ENCODE measurements at regions not wholly inside any gene's neighbourhood (a gene's known extent, or its start where the extent isn't known, plus 50 kb on each side); places are given as distances from the start of the nearest gene placed in this dataset.
"Not testable (repeated sequence)": the region's sequence is repeated elsewhere in the genome, so short reads cannot be mapped to it uniquely, and the experiment has no call there.

DNA sequence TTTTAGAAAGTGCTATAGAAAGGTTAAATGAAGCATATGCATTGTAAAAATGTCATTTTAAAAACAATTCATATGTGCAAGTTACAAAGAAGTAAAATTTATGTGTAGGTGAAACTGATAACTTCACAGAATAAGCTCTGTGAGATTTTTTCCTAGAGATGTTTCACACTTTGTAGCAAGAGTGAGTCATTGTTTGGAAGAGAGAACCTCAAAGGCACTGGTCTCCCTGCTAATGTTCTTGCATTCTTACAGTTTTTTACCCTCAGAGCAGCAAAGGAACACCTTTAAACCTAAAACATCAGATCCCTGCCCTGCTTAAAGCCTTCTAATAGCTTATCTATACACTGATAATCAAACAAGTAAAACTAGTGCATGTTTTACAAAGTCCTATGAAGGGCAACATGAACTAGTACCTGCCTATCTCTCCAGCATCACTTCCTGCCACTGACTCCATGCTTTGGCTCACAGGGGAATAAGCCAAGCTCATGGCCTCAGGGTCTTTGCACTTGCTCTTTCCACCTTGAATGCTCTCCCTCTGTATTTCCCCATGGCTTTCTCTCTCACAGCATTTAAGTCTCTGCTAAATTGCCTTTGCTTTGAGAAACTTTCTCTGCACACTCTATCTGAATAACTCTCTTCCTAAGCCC, 997.0 kb downstream of the GATA3 start:
- Histone ChIP-seq H3K9me2 (replicated peaks; ENCODE audit: insufficient read depth) (no peaks in the 10 kb centered on the region), H4K20me1 (ENCODE audit: insufficient read depth, poor library complexity, severe bottlenecking) (no peaks in the 10 kb centered on the region), H3K27me3 (no peaks in the 10 kb centered on the region), H3K4me2 (no peak overlapping the region), H3K36me3 (replicated peaks; ENCODE audit: insufficient read depth, low read depth) (no peaks in the 10 kb centered on the region), H3K79me2 (no peaks in the 10 kb centered on the region), H3K27ac (no peak overlapping the region), H3K4me3 (no peak overlapping the region), H2AFZ (no peak overlapping the region), H3K9me3 (ENCODE audit: low read depth) (no peaks in the 10 kb centered on the region), H3K4me1 (ENCODE audit: insufficient read depth) (no peaks in the 10 kb centered on the region)
- TF ChIP-seq EZH2phosphoT487 (IDR thresholded peaks at IDR 0.05; ENCODE audit: low read depth, severe bottlenecking, unreplicated experiment), result no peak
- TF ChIP-seq, protein P1, sequence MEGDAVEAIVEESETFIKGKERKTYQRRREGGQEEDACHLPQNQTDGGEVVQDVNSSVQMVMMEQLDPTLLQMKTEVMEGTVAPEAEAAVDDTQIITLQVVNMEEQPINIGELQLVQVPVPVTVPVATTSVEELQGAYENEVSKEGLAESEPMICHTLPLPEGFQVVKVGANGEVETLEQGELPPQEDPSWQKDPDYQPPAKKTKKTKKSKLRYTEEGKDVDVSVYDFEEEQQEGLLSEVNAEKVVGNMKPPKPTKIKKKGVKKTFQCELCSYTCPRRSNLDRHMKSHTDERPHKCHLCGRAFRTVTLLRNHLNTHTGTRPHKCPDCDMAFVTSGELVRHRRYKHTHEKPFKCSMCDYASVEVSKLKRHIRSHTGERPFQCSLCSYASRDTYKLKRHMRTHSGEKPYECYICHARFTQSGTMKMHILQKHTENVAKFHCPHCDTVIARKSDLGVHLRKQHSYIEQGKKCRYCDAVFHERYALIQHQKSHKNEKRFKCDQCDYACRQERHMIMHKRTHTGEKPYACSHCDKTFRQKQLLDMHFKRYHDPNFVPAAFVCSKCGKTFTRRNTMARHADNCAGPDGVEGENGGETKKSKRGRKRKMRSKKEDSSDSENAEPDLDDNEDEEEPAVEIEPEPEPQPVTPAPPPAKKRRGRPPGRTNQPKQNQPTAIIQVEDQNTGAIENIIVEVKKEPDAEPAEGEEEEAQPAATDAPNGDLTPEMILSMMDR (IDR thresholded peaks at IDR 0.05; ENCODE audit: poor library complexity), result no peak
- TF ChIP-seq EZH2 (IDR thresholded peaks at IDR 0.05; ENCODE audit: borderline replicate concordance), result no peak
- DNase-seq (ENCODE audit: low spot score), result no peak

DNA sequence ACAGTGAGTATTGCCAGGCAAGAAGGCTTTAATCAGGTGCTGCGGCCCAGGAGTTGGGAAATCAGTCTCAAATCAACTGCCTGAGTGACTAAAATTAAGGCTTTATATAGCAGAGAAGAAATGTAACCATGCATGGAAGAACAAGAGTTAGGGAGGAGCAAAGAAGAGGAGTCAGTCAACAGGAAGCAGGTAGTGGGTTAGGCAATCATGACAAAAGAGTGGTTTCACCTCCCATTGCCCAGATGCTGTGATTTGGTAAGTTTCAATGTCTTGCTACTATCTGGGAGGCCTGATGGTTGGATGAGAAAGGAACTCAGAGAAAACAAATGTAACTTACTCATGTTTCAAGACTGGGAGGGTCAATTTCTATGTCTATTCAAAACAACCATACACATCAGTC, 998.3 kb downstream of the GATA3 start:
- WGBS (ENCODE audit: low lambda C conversion rate, missing lambda C conversion rate), result 92% methylated on average over 1 of the region's 1 CpG
- H3K27ac ChIP-seq, result no peak overlapping the region
- no peaks in the 10 kb centered on the region for H3K79me2 ChIP-seq
- H3K4me1 ChIP-seq (ENCODE audit: insufficient read depth), result no peaks in the 10 kb centered on the region
- H3K4me3 ChIP-seq, result no peak overlapping the region
- no peak overlapping the region for H3K4me2 ChIP-seq
- no peak for DNase-seq (ENCODE audit: low spot score)
- no peaks in the 10 kb centered on the region for H3K9me3 ChIP-seq (ENCODE audit: low read depth)
- H3K9me2 ChIP-seq (replicated peaks; ENCODE audit: insufficient read depth), result no peaks in the 10 kb centered on the region
- no peak overlapping the region for H2AFZ ChIP-seq
- TF ChIP-seq EZH2phosphoT487 (IDR thresholded peaks at IDR 0.05; ENCODE audit: low read depth, severe bottlenecking, unreplicated experiment) (no peak), EZH2 (IDR thresholded peaks at IDR 0.05; ENCODE audit: borderline replicate concordance) (no peak)
- TF ChIP-seq, protein P1 (IDR thresholded peaks at IDR 0.05; ENCODE audit: poor library complexity), result no peak
- H3K27me3 ChIP-seq, result no peaks in the 10 kb centered on the region
- H3K36me3 ChIP-seq (replicated peaks; ENCODE audit: insufficient read depth, low read depth), result no peaks in the 10 kb centered on the region
- no peaks in the 10 kb centered on the region for H4K20me1 ChIP-seq (ENCODE audit: insufficient read depth, poor library complexity, severe bottlenecking)

- WGBS (ENCODE audit: low lambda C conversion rate, missing lambda C conversion rate), result 93% methylated on average over 10 of the region's 11 CpGs
- Histone ChIP-seq H4K20me1 (ENCODE audit: insufficient read depth, poor library complexity, severe bottlenecking) (no peaks in the 10 kb centered on the region), H3K4me2 (no peak overlapping the region), H3K9me3 (ENCODE audit: low read depth) (no peaks in the 10 kb centered on the region), H3K9me2 (replicated peaks; ENCODE audit: insufficient read depth) (no peaks in the 10 kb centered on the region), H3K27me3 (no peaks in the 10 kb centered on the region), H3K79me2 (no peaks in the 10 kb centered on the region), H2AFZ (no peak overlapping the region), H3K4me3 (no peak overlapping the region), H3K27ac (no peak overlapping the region), H3K36me3 (replicated peaks; ENCODE audit: insufficient read depth, low read depth) (no peaks in the 10 kb centered on the region), H3K4me1 (ENCODE audit: insufficient read depth) (no peaks in the 10 kb centered on the region)
- DNase-seq (ENCODE audit: low spot score), result no peak
- TF ChIP-seq EZH2 (IDR thresholded peaks at IDR 0.05; ENCODE audit: borderline replicate concordance) (no peak), EZH2phosphoT487 (IDR thresholded peaks at IDR 0.05; ENCODE audit: low read depth, severe bottlenecking, unreplicated experiment) (no peak)
- TF ChIP-seq, protein P1 (IDR thresholded peaks at IDR 0.05; ENCODE audit: poor library complexity), result no peak
Observed at GRCh38 chr10:9056521-9056920, 1002.0 kb downstream of the GATA3 start.

- H4K20me1 ChIP-seq (ENCODE audit: insufficient read depth, poor library complexity, severe bottlenecking); H3K4me1 ChIP-seq (ENCODE audit: insufficient read depth); H2AFZ ChIP-seq; H3K79me2 ChIP-seq; H3K4me3 ChIP-seq; H3K36me3 ChIP-seq (replicated peaks; ENCODE audit: insufficient read depth, low read depth); H3K27ac ChIP-seq; H3K9me2 ChIP-seq (replicated peaks; ENCODE audit: insufficient read depth); H3K9me3 ChIP-seq (ENCODE audit: low read depth); DNase-seq (ENCODE audit: low spot score); H3K4me2 ChIP-seq; H3K27me3 ChIP-seq: not testable (repeated sequence)
- 93% methylated on average over 17 of the region's 17 CpGs for WGBS (ENCODE audit: low lambda C conversion rate, missing lambda C conversion rate)
Observed at GRCh38 chr10:9057293-9057692, 1002.8 kb downstream of the GATA3 start.
